ENCODE measurements at regions not wholly inside any gene's neighbourhood (a gene's known extent, or its start where the extent isn't known, plus 50 kb on each side); places are given as distances from the start of the nearest gene placed in this dataset.

DNA sequence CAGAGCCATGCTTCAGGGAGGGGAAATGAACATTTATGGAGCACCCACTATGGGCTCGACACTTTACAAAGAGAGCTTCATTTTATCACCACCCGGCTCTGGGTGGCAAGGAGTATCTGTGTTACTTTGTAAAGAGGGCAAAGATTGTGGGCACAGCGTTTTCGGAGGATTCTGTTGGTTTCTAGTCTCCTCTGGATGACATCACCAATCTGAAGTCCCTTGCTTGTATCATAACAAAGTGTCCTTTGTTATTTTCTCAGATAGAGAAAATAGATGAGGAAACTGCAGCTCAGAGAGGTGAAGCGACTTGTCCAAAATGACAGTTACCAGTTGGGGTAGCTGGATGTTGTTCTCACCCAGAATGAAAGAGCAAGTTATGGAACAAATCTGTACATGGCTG lies 162.8 kb downstream of the GLI2 start:
- no peak for DNase-seq (ENCODE audit: low read depth)

DNA sequence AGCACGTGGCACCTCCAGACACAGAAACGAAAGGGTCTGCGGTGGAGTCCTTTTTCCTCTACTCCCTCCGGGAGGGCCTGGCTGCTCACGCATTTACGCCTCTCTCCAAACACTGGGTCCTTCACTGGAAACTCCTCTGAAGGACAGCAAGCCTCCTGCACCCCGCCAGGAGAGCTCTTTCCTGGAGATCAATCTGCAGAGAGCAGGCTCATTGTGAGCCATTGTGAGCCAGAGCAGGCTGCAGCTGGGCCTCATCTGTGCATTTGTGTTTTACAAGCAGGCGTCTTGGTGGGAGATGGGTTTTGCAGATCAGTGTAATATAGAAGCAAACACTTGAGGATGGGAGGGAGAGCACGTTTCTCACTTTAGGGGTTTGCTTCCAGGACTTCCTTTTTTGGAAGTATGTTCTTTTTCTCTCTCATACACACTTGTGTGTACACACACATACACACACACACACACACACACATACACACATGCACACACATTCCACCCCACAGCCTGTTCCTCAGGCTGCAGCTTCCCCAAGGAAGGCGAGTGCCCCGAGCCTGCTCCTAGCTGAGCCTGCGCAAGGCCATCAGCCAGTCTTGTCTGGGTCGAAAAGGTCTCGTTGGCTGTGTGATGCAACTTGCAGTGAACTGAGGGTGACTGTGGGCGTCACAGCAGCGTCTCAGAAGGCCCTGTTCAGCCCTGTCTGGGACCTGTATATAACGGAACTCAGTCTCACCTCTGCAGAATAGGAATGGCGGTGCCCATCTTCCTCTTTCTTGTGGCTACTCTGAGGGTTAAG lies 163.5 kb downstream of the GLI2 start:
- no peak for DNase-seq (ENCODE audit: low read depth)

DNA sequence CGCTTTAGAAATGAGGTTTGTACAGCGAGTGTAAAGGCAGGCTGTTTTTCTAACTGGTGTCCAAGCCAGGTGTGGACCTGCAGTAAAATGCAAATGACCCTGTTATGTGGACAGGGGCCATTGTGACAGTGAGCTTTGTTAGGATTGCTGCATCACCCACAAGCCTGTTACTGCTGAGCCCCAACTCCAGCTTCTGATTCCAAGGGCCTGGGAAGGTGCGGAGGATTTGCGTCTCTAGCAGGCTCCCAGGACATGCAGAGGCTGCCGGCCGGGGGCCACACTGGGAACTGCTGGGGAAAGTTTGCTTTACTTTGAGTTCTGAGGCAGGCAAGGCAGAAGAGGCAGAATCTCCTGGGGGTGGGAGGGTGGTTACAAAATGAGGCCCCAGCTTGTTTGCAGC lies 164.1 kb downstream of the GLI2 start:
- DNase-seq (ENCODE audit: low read depth): no peak

DNA sequence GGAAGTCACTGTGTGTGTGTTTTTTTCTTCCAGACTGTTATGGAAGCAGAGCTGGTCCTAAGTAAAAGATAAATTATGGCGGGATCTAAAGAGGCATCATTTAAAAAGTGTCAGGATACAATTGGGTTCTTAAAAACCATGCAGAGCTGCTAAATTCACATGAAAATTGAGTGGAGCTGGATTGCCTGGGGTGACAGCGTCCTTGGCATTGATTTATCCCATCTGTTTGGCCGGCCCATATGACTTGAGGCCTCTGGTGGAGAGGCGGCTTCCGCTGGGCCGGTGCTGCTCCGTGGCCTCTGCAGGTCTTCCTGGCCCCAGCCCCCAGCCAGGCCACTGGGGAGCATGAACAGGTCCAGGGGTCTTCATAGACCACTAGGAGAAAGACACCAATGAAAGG lies 165.5 kb downstream of the GLI2 start:
- DNase-seq (ENCODE audit: low read depth): no peak

DNA sequence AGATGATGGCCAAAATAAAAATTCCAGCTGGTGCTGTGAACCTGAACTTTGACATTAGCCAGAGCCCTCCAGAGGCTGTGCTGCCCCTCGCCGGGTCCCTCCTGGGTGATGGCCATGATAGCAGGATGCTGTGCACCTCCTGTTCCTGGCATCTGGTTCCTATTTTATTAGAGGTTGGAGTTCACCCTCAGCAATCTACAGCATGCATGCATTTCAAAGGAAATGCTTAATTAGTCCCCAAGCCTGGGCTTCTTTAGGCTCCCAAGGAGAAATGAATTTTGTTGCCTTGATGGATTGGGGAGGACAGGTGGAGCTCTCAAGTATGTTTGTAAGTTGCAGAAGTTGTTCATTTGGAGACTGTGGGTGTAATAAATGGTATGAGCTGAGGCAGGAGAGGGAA lies 166.9 kb downstream of the GLI2 start:
- no peak for DNase-seq (ENCODE audit: low read depth)

DNA sequence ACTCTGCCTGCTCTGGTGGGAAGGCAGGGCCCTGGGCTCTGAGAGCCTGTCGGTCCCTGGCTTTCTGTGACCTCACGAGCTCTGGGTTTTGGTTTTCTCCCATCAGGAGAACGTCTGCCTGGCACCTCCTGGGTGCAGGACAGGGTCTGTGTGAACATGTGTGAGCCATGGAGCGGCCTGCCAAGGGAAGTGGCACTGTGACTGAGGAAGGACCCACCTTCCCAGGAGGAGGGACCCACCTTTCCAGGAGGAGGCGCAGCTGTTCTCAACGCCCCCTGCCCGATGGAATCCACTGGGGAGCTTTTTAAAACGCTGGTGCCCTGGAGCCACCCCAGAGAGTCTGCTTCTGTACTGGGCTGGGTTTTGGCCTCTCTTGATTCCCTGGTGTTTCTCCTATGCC lies 168.7 kb downstream of the GLI2 start:
- DNase-seq (ENCODE audit: low read depth): no peak

DNA sequence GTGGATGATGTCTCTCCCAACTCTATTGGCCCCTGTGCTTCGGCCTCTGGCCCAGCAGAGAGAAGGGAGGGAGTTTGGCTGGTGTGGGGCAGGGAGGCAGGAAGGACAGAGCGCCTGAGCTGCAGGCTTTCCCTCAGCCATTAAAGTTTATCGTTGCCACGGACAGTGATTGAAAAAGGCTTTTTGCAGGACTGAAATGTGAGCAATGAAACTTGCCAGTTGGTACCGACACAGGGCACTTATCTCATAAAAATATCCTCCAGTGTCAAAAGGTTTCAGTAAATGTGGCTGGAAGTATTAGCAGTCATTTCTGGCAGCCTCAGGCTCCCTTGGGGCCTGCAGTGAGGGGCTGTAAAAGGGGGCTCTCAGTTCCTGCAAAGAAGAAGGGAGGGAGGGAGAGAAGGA lies 169.2 kb downstream of the GLI2 start:
- no peak for DNase-seq (ENCODE audit: low read depth)

DNA sequence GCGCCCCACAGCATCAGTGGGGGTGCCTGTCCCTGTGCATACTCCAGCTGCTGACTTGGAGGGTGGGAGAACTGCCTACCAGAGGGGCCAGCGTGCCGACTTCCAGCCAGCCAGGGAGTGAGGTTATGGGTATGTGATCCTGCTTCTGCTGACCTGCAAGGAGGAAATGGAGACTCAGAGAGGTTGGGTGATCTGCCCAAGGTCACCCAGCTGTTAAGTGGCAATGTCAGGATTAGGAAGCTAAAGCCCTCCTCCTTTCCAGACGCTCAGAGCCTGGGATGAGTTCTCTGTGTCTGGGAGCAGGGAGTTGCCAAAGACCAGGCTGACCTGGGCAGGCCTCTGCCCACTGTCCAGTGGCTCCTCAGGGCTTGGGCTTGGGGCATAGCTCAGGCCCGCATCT lies 169.6 kb downstream of the GLI2 start:
- DNase-seq (ENCODE audit: low read depth): no peak

DNA sequence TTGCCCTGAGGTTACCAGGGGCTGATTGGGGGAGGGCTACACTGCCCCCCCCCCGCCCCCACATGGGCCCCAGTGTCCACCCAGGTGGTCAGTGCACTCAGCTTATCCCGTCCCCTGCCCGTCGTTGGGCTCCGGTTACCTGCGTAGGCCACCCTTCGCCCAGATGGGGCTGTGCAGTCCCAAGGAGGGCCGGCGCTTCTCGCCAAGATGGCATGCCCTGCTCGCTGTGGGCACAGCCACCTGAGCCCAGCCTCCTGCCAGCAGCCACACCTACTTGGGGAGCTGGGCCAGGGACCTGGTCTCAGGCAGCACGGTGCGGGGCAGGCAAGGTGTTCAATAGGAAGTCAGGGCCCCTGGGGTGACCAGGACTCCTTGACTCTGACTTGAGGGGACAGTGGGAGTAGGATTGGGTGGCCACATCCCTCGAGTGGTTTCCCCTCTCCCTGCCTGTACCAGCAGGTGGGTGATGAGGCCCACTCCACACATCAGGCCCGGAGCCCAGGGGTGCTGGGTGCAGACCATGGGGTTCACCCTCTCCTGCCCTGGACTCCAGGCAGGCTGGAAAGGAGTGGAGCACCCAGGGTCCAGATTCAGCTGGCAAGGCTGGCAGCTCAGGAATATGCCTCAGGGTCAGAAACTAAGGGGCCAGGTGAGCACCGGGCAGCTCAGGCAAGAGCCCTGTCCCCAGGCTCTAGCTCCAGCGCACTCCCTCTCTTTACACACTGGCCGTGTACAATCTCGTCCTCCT lies 170.3 kb downstream of the GLI2 start:
- no peak for DNase-seq (ENCODE audit: low read depth)

DNA sequence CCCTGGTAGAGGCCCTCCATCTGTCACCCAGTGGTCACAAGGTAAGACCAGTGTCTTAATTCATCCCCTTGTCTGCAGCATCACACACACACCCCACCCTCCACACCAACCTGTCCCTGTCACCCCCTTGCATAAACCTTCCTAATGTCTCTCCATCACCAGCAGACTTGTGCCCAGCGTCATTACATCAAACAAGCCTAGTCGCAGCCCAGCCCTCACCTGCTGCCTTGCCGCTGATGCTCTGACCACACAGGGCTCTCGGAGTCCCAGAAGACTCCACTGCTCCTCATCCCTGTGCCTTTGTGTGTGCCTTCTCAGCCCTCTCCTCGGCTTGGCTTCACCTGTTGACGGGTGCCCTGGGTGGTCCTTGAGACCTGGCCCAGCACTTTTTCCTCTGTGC lies 171.2 kb downstream of the GLI2 start:
- DNase-seq (ENCODE audit: low read depth): no peak

DNA sequence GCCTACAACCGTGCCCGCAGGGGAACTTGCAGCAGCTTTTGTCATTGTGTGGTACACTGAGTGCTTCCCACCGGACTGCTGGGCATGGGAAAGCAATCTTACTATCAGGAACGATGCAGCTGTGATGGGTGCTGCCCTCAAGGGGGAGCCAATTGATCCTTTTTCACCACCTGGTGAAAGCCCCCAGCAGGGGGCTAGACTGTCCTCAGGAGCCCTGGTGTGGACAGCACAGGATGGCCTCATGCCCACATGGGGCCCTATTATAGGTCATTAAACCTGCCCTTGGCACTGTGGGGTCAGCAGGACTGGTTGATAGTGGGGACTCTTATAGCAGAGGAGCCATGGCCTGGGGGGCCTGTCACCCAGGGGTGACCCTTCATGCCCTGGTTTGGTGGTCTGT lies 172.2 kb downstream of the GLI2 start:
- DNase-seq (ENCODE audit: low read depth): no peak

DNA sequence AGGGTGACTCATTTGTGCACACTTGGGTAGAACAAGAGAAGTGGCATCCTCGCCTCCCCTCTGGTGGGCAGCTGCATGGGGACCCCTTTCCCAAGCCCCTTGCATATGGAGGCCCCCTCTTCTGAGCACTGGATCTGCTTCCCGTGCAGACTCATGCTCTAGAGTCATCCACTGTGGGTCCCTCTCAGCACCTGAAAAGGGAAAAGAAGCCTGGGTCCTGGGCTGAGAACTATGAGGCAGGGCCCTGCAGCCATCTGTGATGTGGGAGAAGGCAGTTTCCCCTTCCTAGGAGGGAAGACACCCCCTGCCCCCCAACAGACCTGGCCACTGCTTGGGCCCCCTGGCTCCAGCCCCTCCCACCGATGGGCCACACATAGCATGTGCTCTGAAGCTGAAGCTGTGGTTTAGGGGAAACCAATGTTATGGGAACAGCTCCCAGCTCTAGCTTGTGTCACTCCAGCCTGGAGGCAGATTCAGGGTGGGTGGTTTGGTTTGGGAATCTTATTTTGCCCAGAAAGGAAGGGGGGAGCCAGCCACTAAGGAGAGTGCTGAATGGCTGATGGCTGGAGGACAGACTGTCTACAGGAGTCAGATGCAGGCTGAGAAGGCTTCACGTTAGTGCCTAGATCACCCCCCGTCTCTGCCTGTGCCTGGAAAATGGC lies 172.8 kb downstream of the GLI2 start:
- DNase-seq (ENCODE audit: low read depth): no peak

DNA sequence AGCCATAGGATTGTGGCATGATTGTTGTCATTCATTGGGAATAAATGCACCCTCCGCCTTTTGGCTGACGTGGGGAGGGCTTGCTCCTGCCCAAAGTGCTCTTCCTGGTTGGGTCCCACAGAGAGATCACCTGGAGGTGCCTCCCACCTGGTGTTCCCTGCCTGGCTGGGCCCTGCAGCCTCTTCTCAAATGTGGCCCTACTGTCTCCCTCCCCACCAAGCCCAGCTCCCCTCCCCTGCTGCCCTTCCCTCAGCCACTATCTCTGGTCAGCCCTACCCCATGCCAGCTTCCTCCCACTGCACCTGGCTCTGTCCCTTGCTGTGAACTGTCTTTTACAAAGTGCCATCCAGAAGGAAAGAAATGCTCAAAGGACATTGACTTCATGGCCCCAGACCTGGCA lies 173.4 kb downstream of the GLI2 start:
- DNase-seq (ENCODE audit: low read depth): no peak

DNA sequence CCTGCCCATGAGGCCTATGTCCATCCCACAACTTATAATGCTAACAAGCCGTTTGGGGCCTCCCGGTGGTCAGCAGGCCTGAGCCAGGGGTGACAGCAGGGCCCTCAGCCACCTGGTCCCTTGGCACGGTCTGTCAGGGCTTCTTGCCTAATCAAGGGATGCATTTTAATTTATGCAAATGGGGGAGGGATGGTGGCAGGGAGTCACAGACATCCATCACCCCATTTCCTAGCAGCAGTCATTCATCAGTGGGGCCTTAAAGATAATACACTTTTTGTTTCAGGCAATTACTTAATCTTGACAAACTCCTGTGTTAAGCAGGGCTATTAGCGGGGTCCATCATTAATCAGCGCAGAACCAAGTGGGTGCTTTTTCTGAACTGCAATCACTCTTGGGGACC lies 174.5 kb downstream of the GLI2 start:
- no peak for DNase-seq (ENCODE audit: low read depth)

DNA sequence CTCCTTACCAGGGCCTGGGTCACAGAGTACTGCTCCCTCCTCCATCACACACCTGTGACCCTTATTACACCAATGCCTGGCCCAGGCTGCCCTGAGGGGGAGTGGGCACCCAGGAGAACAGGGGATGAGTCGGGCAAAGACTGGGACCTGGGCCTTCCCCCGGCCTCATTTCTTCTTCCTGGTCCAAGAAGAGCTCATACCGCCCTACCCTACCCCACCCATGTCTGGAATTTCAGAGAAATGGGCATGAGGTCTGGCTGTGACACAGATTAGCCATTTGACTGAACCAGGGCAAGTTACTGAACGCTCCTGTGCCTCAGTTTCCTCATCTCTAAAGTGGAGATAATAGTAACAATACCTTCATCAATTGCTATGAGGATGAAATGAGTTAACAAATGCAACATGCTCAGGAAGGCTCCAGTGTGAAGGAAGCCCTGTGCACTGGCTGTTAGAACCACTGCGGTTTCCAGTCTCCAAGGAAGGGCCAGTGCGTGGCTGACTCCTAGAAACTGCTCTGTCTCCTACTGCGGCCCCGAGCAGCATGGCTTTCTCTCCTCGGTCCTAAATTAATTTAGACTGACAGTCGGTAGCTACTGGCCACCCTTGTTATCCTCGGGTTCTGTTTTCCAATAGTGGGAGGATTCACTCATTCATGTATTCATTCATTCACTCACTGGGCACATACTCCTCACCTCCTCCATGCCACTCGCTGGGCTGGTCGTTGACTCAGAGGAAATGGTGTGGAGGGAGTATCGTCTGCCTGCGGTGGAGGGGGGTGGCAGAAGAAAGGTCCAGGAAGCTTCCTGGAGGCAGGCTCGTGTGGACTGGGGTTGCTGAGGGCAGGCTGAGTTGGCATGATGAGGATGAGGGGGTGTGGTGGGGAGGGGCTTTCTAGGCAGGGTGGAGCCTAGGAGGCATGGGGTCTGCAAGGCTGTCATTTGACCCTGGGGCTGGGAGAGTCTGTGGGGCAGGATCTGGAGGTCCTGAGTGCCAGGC lies 175.6 kb downstream of the GLI2 start:
- no peak for DNase-seq (ENCODE audit: low read depth)

DNA sequence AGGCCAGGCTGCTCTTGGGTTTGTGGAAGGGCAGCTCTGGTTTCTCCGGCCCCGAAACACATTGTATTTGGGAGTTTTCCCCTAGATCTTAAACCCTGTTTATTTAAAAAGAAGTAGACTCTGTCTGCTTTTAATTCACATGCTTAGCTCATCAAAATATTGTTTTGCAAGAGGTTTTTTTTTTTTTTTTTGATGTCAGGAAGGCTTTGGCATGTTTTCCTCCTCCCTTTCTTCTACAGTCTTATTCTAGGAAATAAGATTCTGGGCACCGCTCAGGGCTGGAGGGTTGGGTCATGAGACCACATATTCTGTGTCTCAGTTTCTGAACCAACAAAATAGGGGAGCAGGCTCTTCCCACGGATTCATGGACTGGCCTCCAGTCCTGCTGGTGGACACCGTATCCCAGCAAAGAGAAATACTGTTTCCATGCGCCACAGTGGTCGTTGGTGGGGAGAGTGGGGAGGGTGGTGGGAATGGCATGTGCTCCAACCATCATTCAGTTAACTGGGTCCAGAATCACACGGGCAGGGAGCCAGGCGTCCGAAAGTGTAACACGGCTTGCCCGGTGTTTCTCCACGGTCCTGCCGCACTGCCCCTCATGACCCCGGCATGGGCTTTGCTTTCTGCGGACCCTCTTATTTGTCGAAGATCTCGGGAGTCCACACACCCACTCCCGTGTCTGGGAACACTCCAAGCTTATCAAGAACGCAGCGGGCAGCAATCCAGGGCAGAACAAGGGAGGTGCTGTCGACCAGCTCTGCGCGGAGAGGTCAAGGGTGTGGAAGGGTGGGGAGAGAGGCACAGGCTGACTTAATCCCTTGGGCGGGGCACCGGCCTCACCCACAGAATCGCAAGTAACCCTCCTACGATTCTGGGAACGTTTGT lies 176.7 kb downstream of the GLI2 start:
- DNase-seq (ENCODE audit: low read depth): no peak

DNA sequence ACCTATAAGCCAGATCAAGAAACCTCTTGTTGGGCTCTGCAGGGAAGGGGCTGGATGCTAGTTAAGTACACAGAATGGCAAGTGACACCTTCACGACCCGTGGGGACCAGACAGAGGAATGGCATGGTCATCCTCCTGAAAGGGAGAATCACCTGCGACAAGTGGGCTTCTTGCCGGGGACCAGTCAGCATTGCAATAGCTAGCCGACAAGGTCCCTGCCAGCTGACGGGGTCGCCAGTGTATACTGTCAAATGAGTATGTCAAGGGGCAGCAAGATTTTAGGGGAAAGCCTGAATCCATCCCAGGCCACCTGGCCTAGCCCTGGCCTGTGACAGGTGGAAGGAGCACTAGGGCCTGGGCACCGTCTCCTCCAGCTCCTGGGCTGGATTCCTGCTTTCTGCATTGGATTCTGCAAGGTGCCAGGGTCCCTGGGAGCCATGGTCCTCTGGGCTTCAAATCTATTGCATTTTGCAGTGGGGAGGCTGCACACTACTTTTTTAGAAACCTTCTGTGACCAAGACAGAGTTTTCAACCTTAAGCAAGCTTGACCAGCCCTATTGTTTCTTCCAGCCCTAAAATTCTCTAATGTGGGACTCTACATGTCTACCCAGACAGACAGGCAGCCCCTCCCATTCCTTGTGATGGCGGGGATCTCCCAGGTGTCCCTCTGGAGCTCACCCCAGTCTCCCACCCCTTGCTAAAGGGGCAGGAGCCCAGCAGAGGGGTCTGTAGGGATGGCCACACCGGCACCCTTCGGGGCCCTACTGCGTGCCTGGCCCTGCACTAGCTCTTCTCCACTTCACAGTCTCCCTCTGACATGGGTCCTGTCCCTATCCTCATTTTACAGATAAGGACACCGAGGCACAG lies 178.5 kb downstream of the GLI2 start:
- no peak for DNase-seq (ENCODE audit: low read depth)

DNA sequence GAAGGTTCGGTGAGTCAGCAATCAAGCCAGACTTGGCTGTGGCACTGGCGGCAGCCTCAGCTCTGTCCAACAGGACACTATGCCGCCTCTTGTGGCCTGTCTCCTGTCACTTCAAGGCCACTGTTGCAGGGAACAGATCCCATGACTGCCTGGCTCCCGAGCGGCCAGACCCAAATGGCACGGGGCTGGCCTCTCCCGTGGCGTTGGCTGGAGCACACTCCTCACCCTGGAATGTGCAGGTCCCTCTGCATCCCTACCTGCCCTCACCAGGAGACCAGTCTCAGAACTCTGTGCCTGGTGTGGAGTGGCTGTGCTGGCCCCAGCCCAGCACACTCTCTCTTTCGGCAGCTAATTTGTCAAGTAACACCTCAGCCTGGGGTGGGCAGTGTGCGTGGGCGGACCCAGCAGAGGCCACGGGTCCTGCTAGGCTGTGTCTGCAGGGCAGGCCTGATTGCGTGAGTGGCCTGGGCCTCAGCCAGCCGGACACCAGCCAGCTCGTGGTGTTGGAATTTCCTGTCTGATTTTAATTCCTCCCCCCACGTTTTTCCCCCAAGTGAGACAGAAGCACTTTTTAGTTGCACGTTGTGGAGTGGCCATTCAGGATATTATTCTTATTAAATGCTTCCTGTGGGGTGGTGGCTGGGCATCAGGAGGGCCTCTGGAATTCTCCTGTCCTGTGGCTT lies 179.3 kb downstream of the GLI2 start:
- no peak for DNase-seq (ENCODE audit: low read depth)

DNA sequence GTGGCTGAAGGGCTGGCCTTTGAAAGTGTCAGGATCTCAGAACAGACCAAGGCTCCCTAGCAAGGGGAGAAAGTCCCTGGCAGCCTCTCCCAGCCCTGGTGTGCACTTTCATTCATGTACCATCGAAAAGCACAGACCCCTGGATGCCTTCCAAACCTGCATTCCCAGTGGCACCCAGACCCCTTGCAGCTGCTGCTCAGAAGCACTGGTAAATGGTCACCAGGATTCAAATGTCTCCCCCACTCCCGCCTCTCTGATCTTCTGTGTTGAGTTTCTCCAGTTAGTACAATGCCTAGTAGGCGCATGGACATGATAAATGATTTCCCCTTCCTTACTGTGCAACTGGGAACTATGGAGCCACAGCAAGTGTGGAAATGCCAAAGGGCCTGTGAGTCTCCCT lies 180.0 kb downstream of the GLI2 start:
- DNase-seq (ENCODE audit: low read depth): no peak

Data from T follicular helper cell (primary cell).